ENCODE measurements at regions not wholly inside any gene's neighbourhood (a gene's known extent, or its start where the extent isn't known, plus 50 kb on each side); places are given as distances from the start of the nearest gene placed in this dataset.

DNA sequence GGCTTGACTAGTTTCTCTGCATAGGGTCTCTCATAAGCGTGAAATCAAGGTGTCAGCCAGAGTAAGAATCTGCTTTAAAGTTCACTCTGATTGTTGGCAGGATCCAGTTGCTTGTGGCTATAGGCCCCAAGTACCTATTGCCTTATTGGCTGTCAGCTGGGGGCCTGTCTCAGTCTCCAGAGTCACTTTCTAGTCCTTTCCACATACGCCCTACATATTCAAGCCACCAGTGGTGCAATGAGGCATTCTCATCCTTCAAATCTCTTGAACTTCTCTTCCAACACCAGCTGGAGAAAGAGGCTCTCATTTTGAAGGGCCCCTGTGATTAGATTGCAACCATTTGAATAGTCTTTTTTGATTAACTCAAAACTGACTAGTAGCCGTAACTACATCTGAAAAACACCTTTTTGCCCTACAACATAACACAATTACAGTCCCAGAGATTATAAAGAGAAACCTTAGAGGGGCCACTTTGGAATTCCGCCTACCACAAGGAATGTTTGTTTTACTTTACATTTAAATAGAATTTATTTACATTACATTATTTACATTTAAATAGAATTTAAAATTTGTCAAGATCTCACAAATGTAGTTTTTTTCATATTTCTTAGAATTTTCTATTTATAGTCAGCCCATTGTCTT, 520.1 kb downstream of the DSC3 start:
- POLR2A ChIA-PET: no interaction called here

GRCh38 chr18:30514059-30514458, 528.5 kb downstream of the DSC3 start:
- peaks cover 0 to 18% (median 0%) of the 10 kb centered on the region in 3 experiments for H3K9me3 ChIP-seq (ENCODE audit: control insufficient read depth in 2 of 3, low read length in 3 of 3)
- H3K9me3 Mint-ChIP-seq: peaks cover 0 to 17% (median 8%) of the 10 kb centered on the region in 11 donors
- H3K27ac Mint-ChIP-seq: no peak overlapping the region
- H3K4me1 ChIP-seq (ENCODE audit: control insufficient read depth in 2 of 2, insufficient read depth in 2 of 2, low read length in 2 of 2): no peaks in the 10 kb centered on the region
- H3K4me3 ChIP-seq (ENCODE audit: low read length): no peak overlapping the region
- ATAC-seq (no peak), DNase-seq (no peak)
- no peaks in the 10 kb centered on the region for H3K27me3 ChIP-seq (ENCODE audit: control insufficient read depth in 2 of 2, insufficient read depth in 2 of 2, low read length in 2 of 2)
- ChIA-PET POLR2A (no interaction called here), CTCF (no interaction called here)
- no peaks in the 10 kb centered on the region for H3K36me3 Mint-ChIP-seq
- no peaks in the 10 kb centered on the region for H3K27me3 Mint-ChIP-seq
- H3K4me3 Mint-ChIP-seq: no peak overlapping the region
- intact Hi-C loops (cut with micrococcal nuclease): no loop called here
- no peaks in the 10 kb centered on the region for H3K36me3 ChIP-seq (ENCODE audit: control insufficient read depth in 2 of 3, insufficient read depth in 3 of 3, low read length in 3 of 3)
- no peak overlapping the region for H3K27ac ChIP-seq (ENCODE audit: low read depth, low read length)
- no peaks in the 10 kb centered on the region for H3K4me1 Mint-ChIP-seq

More for the DNA sequence above, 520.1 kb downstream of the DSC3 start:
- Histone ChIP-seq H3K36me3 (ENCODE audit: control insufficient read depth in 2 of 3, insufficient read depth in 3 of 3, low read length in 3 of 3) (no peaks in the 10 kb centered on the region), H3K27ac (ENCODE audit: low read depth, low read length) (no peak overlapping the region), H3K9me3 (ENCODE audit: control insufficient read depth in 2 of 3, low read length in 3 of 3) (no peaks in the 10 kb centered on the region), H3K4me1 (ENCODE audit: control insufficient read depth in 2 of 2, insufficient read depth in 2 of 2, low read length in 2 of 2) (no peaks in the 10 kb centered on the region), H3K4me3 (ENCODE audit: low read length) (no peak overlapping the region), H3K27me3 (ENCODE audit: control insufficient read depth in 2 of 2, insufficient read depth in 2 of 2, low read length in 2 of 2) (no peaks in the 10 kb centered on the region)
- intact Hi-C loops (cut with micrococcal nuclease): no loop called here
- Mint-ChIP-seq H3K27me3 (no peaks in the 10 kb centered on the region), H3K4me1 (no peaks in the 10 kb centered on the region), H3K4me3 (no peak overlapping the region), H3K9me3 (peaks cover 0 to 18% (median 5%) of the 10 kb centered on the region in 11 donors), H3K27ac (no peak overlapping the region), H3K36me3 (no peaks in the 10 kb centered on the region)
- DNase-seq (no peak), ATAC-seq (no peak)
- CTCF ChIA-PET: no interaction called here

GRCh38 chr18:30512872-30513271, 529.7 kb downstream of the DSC3 start:
- Histone ChIP-seq H3K27me3 (ENCODE audit: control insufficient read depth in 2 of 2, insufficient read depth in 2 of 2, low read length in 2 of 2) (no peaks in the 10 kb centered on the region), H3K4me1 (ENCODE audit: control insufficient read depth in 2 of 2, insufficient read depth in 2 of 2, low read length in 2 of 2) (no peaks in the 10 kb centered on the region), H3K9me3 (ENCODE audit: control insufficient read depth in 2 of 3, low read length in 3 of 3) (peaks cover 0 to 18% (median 0%) of the 10 kb centered on the region in 3 experiments), H3K36me3 (ENCODE audit: control insufficient read depth in 2 of 3, insufficient read depth in 3 of 3, low read length in 3 of 3) (no peaks in the 10 kb centered on the region), H3K27ac (ENCODE audit: low read depth, low read length) (no peak overlapping the region), H3K4me3 (ENCODE audit: low read length) (no peak overlapping the region)
- DNase-seq (no peak), ATAC-seq (no peak)
- Mint-ChIP-seq H3K36me3 (no peaks in the 10 kb centered on the region), H3K4me3 (no peak overlapping the region), H3K27me3 (no peaks in the 10 kb centered on the region), H3K4me1 (no peaks in the 10 kb centered on the region), H3K9me3 (peaks cover 0 to 18% (median 5%) of the 10 kb centered on the region in 11 donors), H3K27ac (no peak overlapping the region)
- intact Hi-C loops (cut with micrococcal nuclease): no loop called here
- ChIA-PET CTCF (no interaction called here), POLR2A (no interaction called here)

DNA sequence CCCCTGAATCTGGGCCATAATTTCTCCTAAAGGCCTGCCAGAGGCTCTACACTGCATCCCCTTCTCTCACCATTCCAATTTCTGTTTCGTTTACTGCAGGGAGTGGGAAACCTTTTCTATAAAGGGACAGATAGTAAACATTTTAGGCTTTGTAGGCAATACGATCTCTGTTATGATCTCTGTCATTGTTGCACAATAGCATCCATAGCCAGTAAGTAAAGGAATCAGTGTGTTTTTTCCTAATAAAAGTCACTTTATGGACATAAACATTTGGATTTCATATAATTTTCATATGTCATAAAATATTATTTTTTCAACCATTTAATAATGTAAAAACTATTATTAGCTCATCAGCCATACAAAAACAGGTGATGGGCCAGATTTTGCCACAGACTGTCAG, 531.7 kb downstream of the DSC3 start:
- no peak for DNase-seq
- no peaks in the 10 kb centered on the region for H3K36me3 Mint-ChIP-seq

GRCh38 chr18:30501594-30501993, 540.9 kb downstream of the DSC3 start:
- CTCF ChIA-PET: no interaction called here
- Histone ChIP-seq H3K27ac (ENCODE audit: low read depth, low read length) (no peak overlapping the region), H3K4me3 (ENCODE audit: low read length) (no peak overlapping the region), H3K27me3 (ENCODE audit: control insufficient read depth in 2 of 2, insufficient read depth in 2 of 2, low read length in 2 of 2) (no peaks in the 10 kb centered on the region), H3K36me3 (ENCODE audit: control insufficient read depth in 2 of 3, insufficient read depth in 3 of 3, low read length in 3 of 3) (no peaks in the 10 kb centered on the region), H3K9me3 (ENCODE audit: control insufficient read depth in 2 of 3, low read length in 3 of 3) (no peaks in the 10 kb centered on the region), H3K4me1 (ENCODE audit: control insufficient read depth in 2 of 2, insufficient read depth in 2 of 2, low read length in 2 of 2) (no peaks in the 10 kb centered on the region)
- H3K4me1 Mint-ChIP-seq: no peaks in the 10 kb centered on the region
- ATAC-seq: no peak
- H3K36me3 Mint-ChIP-seq: no peaks in the 10 kb centered on the region
- H3K4me3 Mint-ChIP-seq: no peak overlapping the region
- DNase-seq: no peak
- intact Hi-C loops (cut with micrococcal nuclease): no loop called here
- H3K27ac Mint-ChIP-seq: no peak overlapping the region
- H3K27me3 Mint-ChIP-seq: no peaks in the 10 kb centered on the region
- POLR2A ChIA-PET: no interaction called here
- H3K9me3 Mint-ChIP-seq: peaks cover 0 to 7% (median 2%) of the 10 kb centered on the region in 11 donors

More for the DNA sequence above, 531.7 kb downstream of the DSC3 start:
- CTCF ChIA-PET: no interaction called here
- Mint-ChIP-seq H3K9me3 (peaks cover 0 to 18% (median 5%) of the 10 kb centered on the region in 11 donors), H3K4me3 (no peak overlapping the region), H3K4me1 (no peaks in the 10 kb centered on the region), H3K27ac (no peak overlapping the region), H3K27me3 (no peaks in the 10 kb centered on the region)
- Histone ChIP-seq H3K4me1 (ENCODE audit: control insufficient read depth in 2 of 2, insufficient read depth in 2 of 2, low read length in 2 of 2) (no peaks in the 10 kb centered on the region), H3K36me3 (ENCODE audit: control insufficient read depth in 2 of 3, insufficient read depth in 3 of 3, low read length in 3 of 3) (no peaks in the 10 kb centered on the region), H3K27ac (ENCODE audit: low read depth, low read length) (no peak overlapping the region), H3K4me3 (ENCODE audit: low read length) (no peak overlapping the region), H3K9me3 (ENCODE audit: control insufficient read depth in 2 of 3, low read length in 3 of 3) (peaks cover 0 to 18% (median 0%) of the 10 kb centered on the region in 3 experiments), H3K27me3 (ENCODE audit: control insufficient read depth in 2 of 2, insufficient read depth in 2 of 2, low read length in 2 of 2) (no peaks in the 10 kb centered on the region)
- ATAC-seq: no peak
- intact Hi-C loops (cut with micrococcal nuclease): no loop called here
- POLR2A ChIA-PET: no interaction called here

DNA sequence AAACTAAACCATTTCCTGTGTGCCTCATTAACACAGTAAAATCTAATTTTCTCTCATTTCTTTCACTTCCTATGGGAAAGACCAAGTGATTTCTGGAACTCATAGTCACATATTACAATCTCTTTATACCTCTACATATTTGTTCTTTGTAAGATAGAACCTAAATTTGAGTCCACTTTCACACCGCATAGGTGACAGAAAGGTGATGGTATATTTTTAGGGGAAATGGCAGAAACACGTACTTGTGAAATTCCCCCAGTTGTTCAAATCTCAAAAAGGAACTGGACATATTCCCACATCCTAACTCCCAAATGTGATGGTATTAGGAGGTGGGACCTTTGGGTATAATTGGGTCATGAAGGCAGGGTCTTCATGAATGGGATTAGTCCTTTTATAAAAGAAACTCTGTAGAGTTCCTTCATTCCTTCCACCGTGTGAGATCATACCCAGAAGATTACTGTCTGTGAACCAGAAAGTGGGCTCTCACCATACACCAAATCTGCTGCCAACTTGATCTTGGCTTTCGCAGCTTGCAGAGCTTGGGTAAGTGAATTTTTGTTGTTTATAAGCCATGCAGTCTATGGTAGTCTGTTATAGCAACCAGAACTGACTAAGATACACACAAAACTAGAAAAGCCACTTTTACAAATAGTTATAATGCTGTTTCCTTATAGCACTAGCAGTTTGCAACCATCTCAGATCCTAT, 542.1 kb downstream of the DSC3 start:
- H3K4me3 ChIP-seq (ENCODE audit: low read length): no peak overlapping the region
- H3K27ac ChIP-seq (ENCODE audit: low read depth, low read length): no peak overlapping the region
- Mint-ChIP-seq H3K27ac (no peak overlapping the region), H3K27me3 (no peaks in the 10 kb centered on the region), H3K4me1 (no peaks in the 10 kb centered on the region), H3K36me3 (no peaks in the 10 kb centered on the region), H3K4me3 (no peak overlapping the region), H3K9me3 (peaks cover 0 to 7% (median 0%) of the 10 kb centered on the region in 11 donors)
- ATAC-seq (no peak), DNase-seq (no peak)
- intact Hi-C loops (cut with micrococcal nuclease): no loop called here
- no peaks in the 10 kb centered on the region for H3K27me3 ChIP-seq (ENCODE audit: control insufficient read depth in 2 of 2, insufficient read depth in 2 of 2, low read length in 2 of 2)
- H3K36me3 ChIP-seq (ENCODE audit: control insufficient read depth in 2 of 3, insufficient read depth in 3 of 3, low read length in 3 of 3): no peaks in the 10 kb centered on the region
- CTCF ChIA-PET: no interaction called here
- H3K9me3 ChIP-seq (ENCODE audit: control insufficient read depth in 2 of 3, low read length in 3 of 3): no peaks in the 10 kb centered on the region
- POLR2A ChIA-PET: no interaction called here
- H3K4me1 ChIP-seq (ENCODE audit: control insufficient read depth in 2 of 2, insufficient read depth in 2 of 2, low read length in 2 of 2): no peaks in the 10 kb centered on the region

- no peak overlapping the region for H3K27ac Mint-ChIP-seq
- Histone ChIP-seq H3K36me3 (ENCODE audit: control insufficient read depth in 2 of 3, insufficient read depth in 3 of 3, low read length in 3 of 3) (no peaks in the 10 kb centered on the region), H3K27ac (ENCODE audit: low read depth, low read length) (no peak overlapping the region), H3K4me1 (ENCODE audit: control insufficient read depth in 2 of 2, insufficient read depth in 2 of 2, low read length in 2 of 2) (no peaks in the 10 kb centered on the region), H3K27me3 (ENCODE audit: control insufficient read depth in 2 of 2, insufficient read depth in 2 of 2, low read length in 2 of 2) (no peaks in the 10 kb centered on the region), H3K9me3 (ENCODE audit: control insufficient read depth in 2 of 3, low read length in 3 of 3) (no peaks in the 10 kb centered on the region), H3K4me3 (ENCODE audit: low read length) (no peak overlapping the region)
- ChIA-PET CTCF (no interaction called here), POLR2A (no interaction called here)
- no peaks in the 10 kb centered on the region for H3K4me1 Mint-ChIP-seq
- DNase-seq: no peak
- intact Hi-C loops (cut with micrococcal nuclease): no loop called here
- no peaks in the 10 kb centered on the region for H3K27me3 Mint-ChIP-seq
- ATAC-seq: no peak
- no peaks in the 10 kb centered on the region for H3K36me3 Mint-ChIP-seq
- H3K9me3 Mint-ChIP-seq: peaks cover 0 to 7% (median 0%) of the 10 kb centered on the region in 11 donors
- no peak overlapping the region for H3K4me3 Mint-ChIP-seq
These were observed 542.8 kb downstream of the DSC3 start for GRCh38 chr18:30499721-30500120.

Measured in naive thymus-derived CD4-positive, alpha-beta T cell (primary cell).